Type B pancreatic cell (in vitro differentiated cells): ENCODE measurements at regions not wholly inside any gene's neighbourhood (a gene's known extent, or its start where the extent isn't known, plus 50 kb on each side); places are given as distances from the start of the nearest gene placed in this dataset.

Source experiments
- DNase-seq: peaks from one replicate; pipeline ENCODE4 v3.0.0; 2021; ENCODE audit warnings: mixed read lengths; ENCODE audit not compliant: unreplicated experiment; ENCODE audit errors: extremely low spot score
- H3K27ac Mint-ChIP-seq: 2 replicates; pipeline ENCODE4 v1.8.0; 2021; ENCODE audit warnings: mild to moderate bottlenecking, mixed read lengths
- H3K27me3 Mint-ChIP-seq: 2 replicates; pipeline ENCODE4 v1.8.0; 2021; ENCODE audit warnings: mixed read lengths
- H3K36me3 Mint-ChIP-seq: 2 replicates; pipeline ENCODE4 v1.8.0; 2021; ENCODE audit warnings: mixed read lengths
- H3K4me1 Mint-ChIP-seq: one replicate; pipeline ENCODE4 v1.8.0; 2021; ENCODE audit warnings: mixed read lengths; ENCODE audit not compliant: unreplicated experiment
- H3K4me3 Mint-ChIP-seq: 2 replicates; pipeline ENCODE4 v1.8.0; 2021; ENCODE audit warnings: mild to moderate bottlenecking, mixed read lengths
- H3K9me3 Mint-ChIP-seq: 2 replicates; pipeline ENCODE4 v1.8.0; 2021; ENCODE audit warnings: mixed read lengths
- TF ChIP-seq, protein P1 (sequence below): fragments of 200-600 bp; sonication (generic); conservative IDR thresholded peaks from 2 replicates; pipeline ENCODE4 v1.5.0; 2021; ENCODE audit warnings: antibody characterized with exemption, mild to moderate bottlenecking

DNA sequence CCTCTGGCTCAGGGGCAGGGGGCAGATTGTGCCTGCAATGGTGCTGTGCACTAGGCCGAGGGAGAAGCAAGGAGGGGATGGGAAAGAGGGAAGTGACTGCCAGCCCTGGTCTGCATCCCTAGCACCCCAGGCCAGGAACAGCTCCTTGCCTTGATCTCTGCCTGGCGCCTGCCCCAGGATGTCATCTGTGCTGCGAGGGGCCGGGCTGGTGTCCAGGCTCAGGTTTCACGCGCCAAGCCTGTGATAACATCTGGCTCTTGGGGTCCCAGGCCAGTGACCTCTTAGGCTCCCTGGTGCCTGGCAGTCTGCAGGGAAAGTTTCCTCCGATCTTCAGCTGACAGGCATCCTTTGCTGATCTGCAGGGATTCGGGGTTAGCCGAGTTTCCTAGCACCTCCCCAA is 193.5 kb upstream of the GPR26 start:
- Mint-ChIP-seq H3K4me3 (no peak overlapping the region), H3K27me3 (peaks cover 67% of the 10 kb centered on the region), H3K36me3 (no peaks in the 10 kb centered on the region), H3K4me1 (peaks cover 7% of the 10 kb centered on the region), H3K9me3 (no peaks in the 10 kb centered on the region), H3K27ac (no peak overlapping the region)
- TF ChIP-seq, protein P1, sequence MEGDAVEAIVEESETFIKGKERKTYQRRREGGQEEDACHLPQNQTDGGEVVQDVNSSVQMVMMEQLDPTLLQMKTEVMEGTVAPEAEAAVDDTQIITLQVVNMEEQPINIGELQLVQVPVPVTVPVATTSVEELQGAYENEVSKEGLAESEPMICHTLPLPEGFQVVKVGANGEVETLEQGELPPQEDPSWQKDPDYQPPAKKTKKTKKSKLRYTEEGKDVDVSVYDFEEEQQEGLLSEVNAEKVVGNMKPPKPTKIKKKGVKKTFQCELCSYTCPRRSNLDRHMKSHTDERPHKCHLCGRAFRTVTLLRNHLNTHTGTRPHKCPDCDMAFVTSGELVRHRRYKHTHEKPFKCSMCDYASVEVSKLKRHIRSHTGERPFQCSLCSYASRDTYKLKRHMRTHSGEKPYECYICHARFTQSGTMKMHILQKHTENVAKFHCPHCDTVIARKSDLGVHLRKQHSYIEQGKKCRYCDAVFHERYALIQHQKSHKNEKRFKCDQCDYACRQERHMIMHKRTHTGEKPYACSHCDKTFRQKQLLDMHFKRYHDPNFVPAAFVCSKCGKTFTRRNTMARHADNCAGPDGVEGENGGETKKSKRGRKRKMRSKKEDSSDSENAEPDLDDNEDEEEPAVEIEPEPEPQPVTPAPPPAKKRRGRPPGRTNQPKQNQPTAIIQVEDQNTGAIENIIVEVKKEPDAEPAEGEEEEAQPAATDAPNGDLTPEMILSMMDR, result no peak
- no peak for DNase-seq

- H3K4me1 Mint-ChIP-seq, result peaks cover 7% of the 10 kb centered on the region
- TF ChIP-seq, protein P1, result no peak
- H3K4me3 Mint-ChIP-seq, result no peak overlapping the region
- no peaks in the 10 kb centered on the region for H3K36me3 Mint-ChIP-seq
- peaks cover 79% of the 10 kb centered on the region for H3K27me3 Mint-ChIP-seq
- no peak for DNase-seq
- no peak overlapping the region for H3K27ac Mint-ChIP-seq
- no peaks in the 10 kb centered on the region for H3K9me3 Mint-ChIP-seq
Measured at GRCh38 chr10:123474700-123475099, 191.5 kb upstream of the GPR26 start.

DNA sequence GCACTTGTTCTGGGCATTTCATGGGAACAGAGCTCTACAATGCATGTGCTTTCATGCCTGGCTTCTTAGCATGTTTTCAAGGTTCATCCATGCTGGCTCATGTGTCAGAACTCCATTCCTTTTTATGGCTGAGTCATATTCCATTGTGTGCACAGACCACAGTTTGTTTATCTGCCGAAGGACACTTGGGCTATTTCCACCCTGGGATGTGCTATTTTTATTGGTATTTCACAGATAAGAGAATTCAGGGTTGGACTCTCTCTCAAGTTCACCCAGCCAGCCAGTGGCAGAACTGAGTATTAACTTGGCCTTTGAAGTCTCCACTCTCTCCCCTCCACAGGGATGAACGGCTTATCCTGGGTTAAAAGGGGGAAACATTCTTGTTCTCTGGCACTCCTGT is 190.7 kb upstream of the GPR26 start:
- TF ChIP-seq, protein P1, result no peak
- Mint-ChIP-seq H3K9me3 (no peaks in the 10 kb centered on the region), H3K27ac (no peak overlapping the region), H3K4me1 (peaks cover 10% of the 10 kb centered on the region), H3K4me3 (no peak overlapping the region), H3K27me3 (peaks cover 81% of the 10 kb centered on the region), H3K36me3 (no peaks in the 10 kb centered on the region)
- no peak for DNase-seq

- DNase-seq, result no peak
- no peak overlapping the region for H3K27ac Mint-ChIP-seq
- H3K36me3 Mint-ChIP-seq, result no peaks in the 10 kb centered on the region
- peaks cover 76% of the 10 kb centered on the region for H3K27me3 Mint-ChIP-seq
- peaks cover 16% of the 10 kb centered on the region for H3K4me1 Mint-ChIP-seq
- TF ChIP-seq, protein P1, result no peak
- H3K9me3 Mint-ChIP-seq, result no peaks in the 10 kb centered on the region
- no peak overlapping the region for H3K4me3 Mint-ChIP-seq
Measured at GRCh38 chr10:123478116-123478515, 188.0 kb upstream of the GPR26 start.

- H3K27me3 Mint-ChIP-seq, result peaks cover 77% of the 10 kb centered on the region
- no peaks in the 10 kb centered on the region for H3K36me3 Mint-ChIP-seq
- peaks cover 16% of the 10 kb centered on the region for H3K4me1 Mint-ChIP-seq
- TF ChIP-seq, protein P1, result no peak
- H3K4me3 Mint-ChIP-seq, result no peak overlapping the region
- no peak for DNase-seq
- H3K9me3 Mint-ChIP-seq, result no peaks in the 10 kb centered on the region
- no peak overlapping the region for H3K27ac Mint-ChIP-seq
Measured at GRCh38 chr10:123479640-123480039, 186.5 kb upstream of the GPR26 start.

DNA sequence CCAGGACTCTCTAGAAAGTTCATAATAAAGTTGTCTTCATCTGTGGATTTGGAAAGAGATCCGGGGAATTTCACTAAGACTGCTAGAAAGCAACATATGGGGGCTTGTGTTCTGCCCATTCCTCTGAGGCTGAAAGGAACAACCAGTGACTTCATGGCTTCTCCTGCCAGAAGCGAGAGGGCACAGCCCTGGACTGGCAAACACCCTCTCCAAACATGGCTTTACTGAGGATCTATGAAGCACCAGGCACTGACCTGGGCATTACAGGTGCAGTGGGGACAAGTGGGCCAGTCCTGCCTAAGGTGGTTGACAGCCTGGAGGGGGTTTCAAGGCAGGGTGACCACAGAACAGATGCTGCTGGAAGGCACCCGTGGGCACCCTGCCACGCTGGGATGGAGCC is 185.8 kb upstream of the GPR26 start:
- H3K9me3 Mint-ChIP-seq, result no peaks in the 10 kb centered on the region
- H3K27me3 Mint-ChIP-seq, result peaks cover 78% of the 10 kb centered on the region
- H3K4me1 Mint-ChIP-seq, result peaks cover 16% of the 10 kb centered on the region
- no peak overlapping the region for H3K4me3 Mint-ChIP-seq
- no peak overlapping the region for H3K27ac Mint-ChIP-seq
- TF ChIP-seq, protein P1, result no peak
- no peaks in the 10 kb centered on the region for H3K36me3 Mint-ChIP-seq
- DNase-seq, result no peak
